Astrocyte of the cerebellum (primary cell): ENCODE measurements at regions not wholly inside any gene's neighbourhood (a gene's known extent, or its start where the extent isn't known, plus 50 kb on each side); places are given as distances from the start of the nearest gene placed in this dataset.

Experiments used
- DNase-seq: peaks from one replicate; pipeline ENCODE4 v3.0.0-alpha.2; 2011; ENCODE audit warnings: low read depth
- H3K4me3 ChIP-seq: 2 replicates; pipeline ENCODE4 v1.5.1; 2011; ENCODE audit warnings: mild to moderate bottlenecking, low read depth, low read length, moderate library complexity
- CTCF ChIP-seq: IDR thresholded peaks from 2 replicates; pipeline ENCODE4 v1.5.1; 2012; ENCODE audit warnings: low read length, low read depth, moderate library complexity, mild to moderate bottlenecking; ENCODE audit errors: missing control alignments
- in situ Hi-C: cut with HindIII; loops from 2 replicates; pipeline ENCODE4 v1.10.0; 2017; ENCODE audit warnings: low sequenced_read_pairs

GRCh38 chr2:196242131-196242620 lies 70.8 kb upstream of the STK17B start:
- in situ Hi-C loops = no loop called here
- TF ChIP-seq CTCF = no peak
- DNase-seq = no peak
- no peak overlapping the region for H3K4me3 ChIP-seq

GRCh38 chr2:196244516-196244915 lies 73.1 kb upstream of the STK17B start:
- in situ Hi-C loops = no loop called here
- TF ChIP-seq CTCF = no peak
- no peak for DNase-seq
- H3K4me3 ChIP-seq = no peak overlapping the region

GRCh38 chr2:196244966-196245365 lies 73.6 kb upstream of the STK17B start:
- no peak for TF ChIP-seq CTCF
- DNase-seq = no peak
- no peak overlapping the region for H3K4me3 ChIP-seq
- in situ Hi-C loops = no loop called here

GRCh38 chr2:196245378-196246140 lies 74.2 kb upstream of the STK17B start:
- TF ChIP-seq CTCF = no peak
- in situ Hi-C loops = no loop called here
- H3K4me3 ChIP-seq = no peak overlapping the region
- DNase-seq = no peak

GRCh38 chr2:196247114-196247975 lies 76.0 kb upstream of the STK17B start:
- no peak for DNase-seq
- H3K4me3 ChIP-seq = no peak overlapping the region
- in situ Hi-C loops = no loop called here
- no peak for TF ChIP-seq CTCF

- TF ChIP-seq CTCF = no peak
- DNase-seq = no peak
- no peak overlapping the region for H3K4me3 ChIP-seq
- in situ Hi-C loops = no loop called here
Measured at GRCh38 chr2:196247976-196248280, 76.5 kb upstream of the STK17B start.
